HEK293 (cell line): ENCODE measurements at regions not wholly inside any gene's neighbourhood (a gene's known extent, or its start where the extent isn't known, plus 50 kb on each side); places are given as distances from the start of the nearest gene placed in this dataset.

Experiments
- CTCF ChIA-PET: fragments of 350-600 bp; formaldehyde crosslinking; extraction: SDS; loops from one replicate; lab custom pipeline; 2021; ENCODE audit warnings: antibody characterized with exemption; lab: Yijun Ruan, JAX
- POLR2A ChIA-PET: fragments of 300-600 bp; formaldehyde crosslinking; extraction: SDS; loops from one replicate; lab custom pipeline; 2020; ENCODE audit warnings: antibody characterized with exemption, inconsistent platforms; lab: Yijun Ruan, JAX
- H3K27ac ChIP-seq: fragments of 200-500 bp; sonication (Bioruptor generic); 2 replicates; pipeline ENCODE4 v1.5.1; 2014; ENCODE audit warnings: low read depth, low read length, control low read depth, inconsistent platforms; ENCODE audit errors: extremely low read depth
- H3K36me3 ChIP-seq, 2 experiments: fragments of 200-500 bp in 1 of 2; sonication (Bioruptor generic) in 1 of 2; 1 replicate in 1 of 2; 2 replicates in 1 of 2; pipeline ENCODE4 v1.5.1; 2014 to 2017; ENCODE audit warnings: inconsistent platforms in 2 of 2, low read length in 2 of 2; ENCODE audit not compliant: control insufficient read depth in 2 of 2, insufficient read depth in 1 of 2
- H3K4me1 ChIP-seq: fragments of 200-500 bp; sonication (Bioruptor generic); 2 replicates; pipeline ENCODE4 v1.5.1; 2014; ENCODE audit warnings: mild to moderate bottlenecking, low read length, inconsistent platforms; ENCODE audit not compliant: control insufficient read depth, insufficient read depth
- H3K4me3 ChIP-seq: 2 replicates; pipeline ENCODE4 v1.5.1; 2011; ENCODE audit warnings: low read depth, mild to moderate bottlenecking, control low read depth, low read length, moderate library complexity
- H3K9me3 ChIP-seq: fragments of 200-500 bp; sonication (Bioruptor generic); 2 replicates; pipeline ENCODE4 v1.5.1; 2014; ENCODE audit warnings: low read depth, low read length, inconsistent platforms; ENCODE audit not compliant: control insufficient read depth, insufficient read depth
- BCL11B ChIP-seq: fragments of 450-650 bp; formaldehyde crosslinking; IDR thresholded peaks from 2 replicates; pipeline ENCODE4 v1.5.1; 2016; ENCODE audit warnings: low read depth, missing biosample characterization, missing genetic modification characterization
- GFI1B ChIP-seq: fragments of 450-650 bp; formaldehyde crosslinking; IDR thresholded peaks from 2 replicates; pipeline ENCODE4 v1.5.1; 2016; ENCODE audit warnings: missing biosample characterization, missing genetic modification characterization
- GLI2 ChIP-seq: fragments of 450-650 bp; formaldehyde crosslinking; IDR thresholded peaks from 2 replicates; pipeline ENCODE4; 2017; ENCODE audit warnings: missing biosample characterization, missing genetic modification characterization, low read depth, borderline replicate concordance
- MYNN ChIP-seq: fragments of 450-650 bp; formaldehyde crosslinking; IDR thresholded peaks from 2 replicates; pipeline ENCODE4 v1.5.1; 2016; ENCODE audit warnings: missing biosample characterization, missing genetic modification characterization, borderline replicate concordance
- OVOL3 ChIP-seq: fragments of 450-650 bp; formaldehyde crosslinking; IDR thresholded peaks from 2 replicates; pipeline ENCODE4 v1.5.1; 2016; ENCODE audit warnings: missing biosample characterization, missing genetic modification characterization
- RBAK ChIP-seq: fragments of 450-650 bp; formaldehyde crosslinking; IDR thresholded peaks from 2 replicates; pipeline ENCODE4 v1.5.1; 2016; ENCODE audit warnings: missing biosample characterization, missing genetic modification characterization
- YY1 ChIP-seq: fragments of 450-650 bp; formaldehyde crosslinking; IDR thresholded peaks from 2 replicates; pipeline ENCODE4 v1.5.1; 2018; ENCODE audit warnings: missing biosample characterization, missing genetic modification characterization
- ZBTB48 ChIP-seq: fragments of 450-650 bp; formaldehyde crosslinking; IDR thresholded peaks from 2 replicates; pipeline ENCODE4 v1.5.1; 2016; ENCODE audit warnings: missing biosample characterization, missing genetic modification characterization
- ZFP69B ChIP-seq: fragments of 450-650 bp; formaldehyde crosslinking; IDR thresholded peaks from 2 replicates; pipeline ENCODE4 v1.5.1; 2016; ENCODE audit warnings: missing biosample characterization, missing genetic modification characterization
- ZNF23 ChIP-seq: fragments of 450-650 bp; formaldehyde crosslinking; IDR thresholded peaks from 2 replicates; pipeline ENCODE4 v1.5.1; 2016; ENCODE audit warnings: missing biosample characterization, missing genetic modification characterization, borderline replicate concordance
- ZNF274 ChIP-seq, 2 experiments: fragments of 200-500 bp in 1 of 2; fragments of 450-650 bp in 1 of 2; sonication (Bioruptor generic) in 1 of 2; formaldehyde crosslinking in 1 of 2; IDR thresholded peaks; 2 replicates each; pipeline versions ENCODE4 v1.5.1 to v1.6.1; 2014 to 2016; ENCODE audit warnings: borderline replicate concordance in 1 of 2, inconsistent platforms in 1 of 2, low read length in 1 of 2, missing biosample characterization in 1 of 2, missing genetic modification characterization in 1 of 2
- ZNF37A ChIP-seq: fragments of 450-650 bp; IDR thresholded peaks from 2 replicates; pipeline ENCODE4 v1.5.1; 2018; ENCODE audit warnings: missing biosample characterization, missing genetic modification characterization
- ZNF426 ChIP-seq: fragments of 450-650 bp; formaldehyde crosslinking; IDR thresholded peaks from 2 replicates; pipeline ENCODE4 v1.5.1; 2017; ENCODE audit warnings: missing biosample characterization, missing genetic modification characterization, mild to moderate bottlenecking, inconsistent platforms, moderate library complexity
- ZNF433 ChIP-seq: fragments of 450-650 bp; formaldehyde crosslinking; IDR thresholded peaks from 2 replicates; pipeline ENCODE4 v1.5.1; 2016; ENCODE audit warnings: missing biosample characterization, missing genetic modification characterization, low read depth
- ZNF529 ChIP-seq: fragments of 450-650 bp; formaldehyde crosslinking; IDR thresholded peaks from 2 replicates; pipeline ENCODE4 v1.5.1; 2017; ENCODE audit warnings: missing genetic modification characterization, missing biosample characterization; ENCODE audit not compliant: insufficient replicate concordance
- ZNF658 ChIP-seq: fragments of 450-650 bp; formaldehyde crosslinking; IDR thresholded peaks from 2 replicates; pipeline ENCODE4; 2016; ENCODE audit warnings: missing biosample characterization, missing genetic modification characterization
- ZNF707 ChIP-seq: fragments of 450-650 bp; formaldehyde crosslinking; IDR thresholded peaks from 2 replicates; pipeline ENCODE4 v1.5.1; 2016; ENCODE audit warnings: missing biosample characterization, missing genetic modification characterization
- ZNF768 ChIP-seq: fragments of 450-650 bp; formaldehyde crosslinking; IDR thresholded peaks from 2 replicates; pipeline ENCODE4 v1.5.1; 2018; ENCODE audit warnings: missing biosample characterization, mild to moderate bottlenecking, missing genetic modification characterization
- ZNF830 ChIP-seq: fragments of 450-650 bp; IDR thresholded peaks from 2 replicates; pipeline ENCODE4 v1.5.0; 2018; ENCODE audit warnings: missing biosample characterization, missing genetic modification characterization, low read depth, mild to moderate bottlenecking, moderate library complexity
- TF ChIP-seq, protein P1 (sequence below): fragments of 450-650 bp; formaldehyde crosslinking; IDR thresholded peaks from 2 replicates; pipeline ENCODE4 v1.5.1; 2017; ENCODE audit warnings: missing biosample characterization, missing genetic modification characterization
- TF ChIP-seq, protein P2 (sequence below): fragments of 450-650 bp; formaldehyde crosslinking; IDR thresholded peaks from 2 replicates; pipeline ENCODE4 v1.5.1; 2017; ENCODE audit warnings: missing biosample characterization, mild to moderate bottlenecking, missing genetic modification characterization, moderate library complexity
- TF ChIP-seq, protein P3 (sequence below): fragments of 450-650 bp; formaldehyde crosslinking; IDR thresholded peaks from 2 replicates; pipeline ENCODE4 v1.5.1; 2016; ENCODE audit warnings: missing biosample characterization, missing genetic modification characterization
- TF ChIP-seq, protein P4 (sequence below): fragments of 450-650 bp; formaldehyde crosslinking; IDR thresholded peaks from 2 replicates; pipeline ENCODE4 v1.5.1; 2016; ENCODE audit warnings: missing biosample characterization, missing genetic modification characterization

DNA sequence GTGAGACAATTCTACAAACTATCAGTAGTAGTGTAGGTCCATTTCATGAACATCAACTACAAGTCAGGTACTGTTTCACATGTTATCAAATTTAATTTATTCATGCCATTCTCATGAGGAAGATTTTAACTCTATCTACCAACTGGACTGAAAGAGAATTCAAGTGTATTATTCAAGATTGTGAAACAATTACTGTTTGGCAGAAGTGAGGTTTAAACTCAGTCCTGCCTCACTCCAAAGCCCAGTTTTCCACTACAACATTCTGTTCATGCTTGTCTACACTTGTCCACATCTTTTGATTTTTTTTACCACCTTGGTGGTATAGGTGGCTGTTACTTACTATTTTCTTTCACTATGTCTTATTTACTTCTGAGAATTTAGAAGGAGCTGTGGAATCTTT, 272.9 kb downstream of the TGFB2 start:
- Histone ChIP-seq H3K36me3 (no peaks in the 10 kb centered on the region), H3K4me3 (no peak overlapping the region), H3K27ac (no peak overlapping the region), H3K4me1 (no peaks in the 10 kb centered on the region; the same call in 1 of the 2 replicates), H3K9me3 (no peaks in the 10 kb centered on the region)
- TF ChIP-seq, protein P1, sequence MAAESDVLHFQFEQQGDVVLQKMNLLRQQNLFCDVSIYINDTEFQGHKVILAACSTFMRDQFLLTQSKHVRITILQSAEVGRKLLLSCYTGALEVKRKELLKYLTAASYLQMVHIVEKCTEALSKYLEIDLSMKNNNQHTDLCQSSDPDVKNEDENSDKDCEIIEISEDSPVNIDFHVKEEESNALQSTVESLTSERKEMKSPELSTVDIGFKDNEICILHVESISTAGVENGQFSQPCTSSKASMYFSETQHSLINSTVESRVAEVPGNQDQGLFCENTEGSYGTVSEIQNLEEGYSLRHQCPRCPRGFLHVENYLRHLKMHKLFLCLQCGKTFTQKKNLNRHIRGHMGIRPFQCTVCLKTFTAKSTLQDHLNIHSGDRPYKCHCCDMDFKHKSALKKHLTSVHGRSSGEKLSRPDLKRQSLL (tag by site-specific recombination), result no peak
- ChIA-PET POLR2A (no interaction called here), CTCF (no interaction called here)

DNA sequence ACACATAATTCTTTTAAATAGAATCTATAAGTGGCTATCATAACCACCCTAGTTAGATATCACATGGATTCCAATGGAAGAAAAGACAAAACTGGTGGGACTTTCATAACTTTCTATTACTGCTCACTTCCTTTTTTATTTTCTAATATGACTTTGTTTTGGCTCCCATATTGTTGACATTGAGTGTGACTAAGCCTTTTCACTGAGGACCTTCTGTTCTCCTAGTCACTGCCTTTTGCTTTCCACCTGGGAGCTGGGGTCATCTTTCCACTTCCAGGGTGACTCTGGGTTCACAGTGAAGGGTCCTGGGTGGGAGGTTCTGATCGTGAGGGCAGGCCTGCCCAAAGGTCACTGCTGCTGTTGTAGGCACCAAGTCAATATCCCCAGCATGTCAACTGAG, 275.8 kb downstream of the TGFB2 start:
- TF ChIP-seq ZNF830 (tag by site-specific recombination) (no peak), GLI2 (tag by site-specific recombination) (no peak), ZNF23 (tag by site-specific recombination) (no peak), ZNF707 (no peak), OVOL3 (no peak), GFI1B (no peak), ZNF529 (tag by site-specific recombination) (no peak), ZBTB48 (tag by site-specific recombination) (no peak), RBAK (no peak), ZNF433 (tag by site-specific recombination) (no peak), ZNF37A (tag by site-specific recombination) (no peak)
- Histone ChIP-seq H3K36me3 (no peaks in the 10 kb centered on the region), H3K9me3 (no peaks in the 10 kb centered on the region), H3K27ac (no peak overlapping the region), H3K4me1 (no peaks in the 10 kb centered on the region; the same call in 1 of the 2 replicates), H3K4me3 (no peak overlapping the region)
- POLR2A ChIA-PET, result no interaction called here
- CTCF ChIA-PET, result interaction anchor here (0.6 to 0.7 kb wide), 2 partner anchors 321 to 1179 kb away, joined by 3 to 4 read pairs; no protein-coding TSS in a partner anchor

DNA sequence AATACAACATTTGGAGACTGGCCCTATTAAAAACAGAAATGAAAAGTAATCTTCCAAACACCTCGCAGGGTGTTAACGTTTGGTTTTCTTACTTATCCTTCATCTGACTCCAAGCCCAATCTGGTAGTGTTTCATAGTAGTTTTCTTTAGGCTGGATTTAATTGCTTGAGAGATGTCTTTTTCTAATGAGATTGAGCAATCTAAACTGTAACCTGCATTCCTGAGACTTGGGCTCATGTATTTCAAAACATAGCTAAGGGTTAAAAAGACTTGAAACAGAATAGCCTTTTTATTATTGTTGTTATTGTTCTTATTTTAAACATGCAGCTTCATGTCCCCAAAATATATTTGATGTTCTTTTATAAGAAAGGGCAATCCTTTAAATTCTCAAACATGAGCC, 278.9 kb downstream of the TGFB2 start:
- CTCF ChIA-PET, result no interaction called here
- POLR2A ChIA-PET, result no interaction called here
- H3K27ac ChIP-seq, result no peak overlapping the region
- no peaks in the 10 kb centered on the region for H3K4me1 ChIP-seq
- no peaks in the 10 kb centered on the region for H3K36me3 ChIP-seq
- TF ChIP-seq, protein P2, sequence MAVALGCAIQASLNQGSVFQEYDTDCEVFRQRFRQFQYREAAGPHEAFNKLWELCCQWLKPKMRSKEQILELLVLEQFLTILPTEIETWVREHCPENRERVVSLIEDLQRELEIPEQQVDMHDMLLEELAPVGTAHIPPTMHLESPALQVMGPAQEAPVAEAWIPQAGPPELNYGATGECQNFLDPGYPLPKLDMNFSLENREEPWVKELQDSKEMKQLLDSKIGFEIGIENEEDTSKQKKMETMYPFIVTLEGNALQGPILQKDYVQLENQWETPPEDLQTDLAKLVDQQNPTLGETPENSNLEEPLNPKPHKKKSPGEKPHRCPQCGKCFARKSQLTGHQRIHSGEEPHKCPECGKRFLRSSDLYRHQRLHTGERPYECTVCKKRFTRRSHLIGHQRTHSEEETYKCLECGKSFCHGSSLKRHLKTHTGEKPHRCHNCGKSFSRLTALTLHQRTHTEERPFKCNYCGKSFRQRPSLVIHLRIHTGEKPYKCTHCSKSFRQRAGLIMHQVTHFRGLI (tag by site-specific recombination), result no peak
- no peak for TF ChIP-seq ZNF274 (IDR thresholded peaks at IDR 0.05; ENCODE audit: low read length)
- TF ChIP-seq ZNF274 (tag by site-specific recombination; IDR thresholded peaks at IDR 0.05; ENCODE audit: borderline replicate concordance), result no peak
- TF ChIP-seq, all 188 proteins: peak for 0
- no peak overlapping the region for H3K4me3 ChIP-seq
- H3K9me3 ChIP-seq, result no peaks in the 10 kb centered on the region

DNA sequence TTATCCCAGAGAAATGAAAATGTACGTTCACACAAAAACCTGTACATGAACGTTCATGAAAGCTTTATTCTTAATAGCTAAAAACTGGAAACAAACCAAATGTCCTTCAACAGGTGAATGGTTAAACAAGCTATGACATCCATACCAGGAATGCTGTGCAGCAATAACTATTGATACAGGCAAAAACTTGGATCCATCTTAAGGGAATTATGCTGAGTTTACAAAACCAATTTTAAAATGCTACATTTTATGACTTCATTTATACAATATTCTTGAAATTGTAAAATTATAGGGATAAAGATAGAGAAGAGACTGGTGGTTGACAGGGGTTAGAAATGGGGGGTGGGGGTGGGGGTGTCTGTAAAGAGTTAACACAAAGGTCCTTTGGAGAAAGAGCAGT, 280.3 kb downstream of the TGFB2 start:
- ChIA-PET CTCF (no interaction called here), POLR2A (no interaction called here)
- no peaks in the 10 kb centered on the region for H3K9me3 ChIP-seq
- H3K27ac ChIP-seq, result no peak overlapping the region
- H3K36me3 ChIP-seq, result no peaks in the 10 kb centered on the region
- no peak overlapping the region for H3K4me3 ChIP-seq
- no peaks in the 10 kb centered on the region for H3K4me1 ChIP-seq
- TF ChIP-seq ZNF658 (tag by site-specific recombination), result no peak
- TF ChIP-seq BCL11B (tag by site-specific recombination), result no peak
- TF ChIP-seq, protein P3, sequence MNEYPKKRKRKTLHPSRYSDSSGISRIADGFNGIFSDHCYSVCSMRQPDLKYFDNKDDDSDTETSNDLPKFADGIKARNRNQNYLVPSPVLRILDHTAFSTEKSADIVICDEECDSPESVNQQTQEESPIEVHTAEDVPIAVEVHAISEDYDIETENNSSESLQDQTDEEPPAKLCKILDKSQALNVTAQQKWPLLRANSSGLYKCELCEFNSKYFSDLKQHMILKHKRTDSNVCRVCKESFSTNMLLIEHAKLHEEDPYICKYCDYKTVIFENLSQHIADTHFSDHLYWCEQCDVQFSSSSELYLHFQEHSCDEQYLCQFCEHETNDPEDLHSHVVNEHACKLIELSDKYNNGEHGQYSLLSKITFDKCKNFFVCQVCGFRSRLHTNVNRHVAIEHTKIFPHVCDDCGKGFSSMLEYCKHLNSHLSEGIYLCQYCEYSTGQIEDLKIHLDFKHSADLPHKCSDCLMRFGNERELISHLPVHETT, result no peak
- TF ChIP-seq ZNF426 (tag by site-specific recombination), result no peak
- TF ChIP-seq MYNN, result no peak
- TF ChIP-seq, protein P4, sequence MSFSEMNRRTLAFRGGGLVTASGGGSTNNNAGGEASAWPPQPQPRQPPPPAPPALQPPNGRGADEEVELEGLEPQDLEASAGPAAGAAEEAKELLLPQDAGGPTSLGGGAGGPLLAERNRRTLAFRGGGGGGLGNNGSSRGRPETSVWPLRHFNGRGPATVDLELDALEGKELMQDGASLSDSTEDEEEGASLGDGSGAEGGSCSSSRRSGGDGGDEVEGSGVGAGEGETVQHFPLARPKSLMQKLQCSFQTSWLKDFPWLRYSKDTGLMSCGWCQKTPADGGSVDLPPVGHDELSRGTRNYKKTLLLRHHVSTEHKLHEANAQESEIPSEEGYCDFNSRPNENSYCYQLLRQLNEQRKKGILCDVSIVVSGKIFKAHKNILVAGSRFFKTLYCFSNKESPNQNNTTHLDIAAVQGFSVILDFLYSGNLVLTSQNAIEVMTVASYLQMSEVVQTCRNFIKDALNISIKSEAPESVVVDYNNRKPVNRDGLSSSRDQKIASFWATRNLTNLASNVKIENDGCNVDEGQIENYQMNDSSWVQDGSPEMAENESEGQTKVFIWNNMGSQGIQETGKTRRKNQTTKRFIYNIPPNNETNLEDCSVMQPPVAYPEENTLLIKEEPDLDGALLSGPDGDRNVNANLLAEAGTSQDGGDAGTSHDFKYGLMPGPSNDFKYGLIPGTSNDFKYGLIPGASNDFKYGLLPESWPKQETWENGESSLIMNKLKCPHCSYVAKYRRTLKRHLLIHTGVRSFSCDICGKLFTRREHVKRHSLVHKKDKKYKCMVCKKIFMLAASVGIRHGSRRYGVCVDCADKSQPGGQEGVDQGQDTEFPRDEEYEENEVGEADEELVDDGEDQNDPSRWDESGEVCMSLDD (tag by site-specific recombination), result no peak
- no peak for TF ChIP-seq ZNF768 (tag by site-specific recombination)
- TF ChIP-seq ZFP69B (tag by site-specific recombination), result no peak
- TF ChIP-seq YY1 (tag by site-specific recombination), result no peak
